H1 (cell line): ENCODE measurements at regions not wholly inside any gene's neighbourhood (a gene's known extent, or its start where the extent isn't known, plus 50 kb on each side); places are given as distances from the start of the nearest gene placed in this dataset.

Source experiments
- CTCF ChIA-PET: fragments of 300-600 bp; sonication (Branson Sonifier 250); formaldehyde crosslinking; loops from one replicate; lab custom pipeline; 2021; ENCODE audit not compliant: partially characterized antibody; lab: Charles Lee
- POLR2A ChIA-PET: fragments of 300-600 bp; sonication (Branson Sonifier 250); formaldehyde crosslinking; loops from one replicate; lab custom pipeline; 2021; ENCODE audit warnings: inconsistent platforms; ENCODE audit not compliant: partially characterized antibody; lab: Charles Lee
- DNase-seq, 2 experiments: peaks; one replicate each; pipeline versions ENCODE4 v3.0.0 to v3.0.0-alpha.2; 2010 to 2022; ENCODE audit warnings: low spot score in 2 of 2, low read depth in 1 of 2, mixed read lengths in 1 of 2
- FAIRE-seq: peaks from 2 replicates; lab custom pipeline; 2011; peaks lifted over from hg19 to GRCh38; lab: Jason Lieb, UNC
- H2AFZ ChIP-seq: 2 replicates; pipeline ENCODE4 v1.8.1; 2012; ENCODE audit warnings: low read length, inconsistent platforms
- H2AK5ac ChIP-seq: 2 replicates; pipeline ENCODE4 v1.6.1; 2013; ENCODE audit warnings: low read depth, low read length
- H2BK120ac ChIP-seq: replicated peaks from 2 replicates; pipeline ENCODE3; 2013; ENCODE audit warnings: low read depth, low read length, inconsistent platforms
- H2BK12ac ChIP-seq: 2 replicates; pipeline ENCODE4 v1.6.1; 2013; ENCODE audit warnings: low read depth, low read length
- H2BK15ac ChIP-seq: 2 replicates; pipeline ENCODE4 v1.6.1; 2013; ENCODE audit warnings: low read length
- H2BK20ac ChIP-seq: 2 replicates; pipeline ENCODE4 v1.6.1; 2013; ENCODE audit warnings: low read length
- H2BK5ac ChIP-seq: 2 replicates; pipeline ENCODE4 v1.6.1; 2013; ENCODE audit warnings: low read depth, low read length
- H3K14ac ChIP-seq: 2 replicates; pipeline ENCODE4 v1.6.1; 2013; ENCODE audit warnings: inconsistent platforms; ENCODE audit not compliant: insufficient read length
- H3K18ac ChIP-seq: 2 replicates; pipeline ENCODE4 v1.6.1; 2013; ENCODE audit warnings: low read length; ENCODE audit errors: extremely low read depth
- H3K23ac ChIP-seq: 2 replicates; pipeline ENCODE4 v1.6.1; 2013; ENCODE audit warnings: inconsistent platforms; ENCODE audit not compliant: insufficient read length
- H3K23me2 ChIP-seq: 2 replicates; pipeline ENCODE4 v1.6.1; 2013; ENCODE audit warnings: low read depth, low read length
- H3K27ac ChIP-seq: 2 replicates; pipeline ENCODE4 v1.6.1; 2011; ENCODE audit warnings: low read depth, low read length, inconsistent platforms
- H3K27me3 ChIP-seq, 4 experiments: replicated peaks in 1 of 4; 1 replicate in 1 of 4; 2 replicates in 3 of 4; pipeline versions ENCODE4 v1.6.1 to v1.8.1; 2011 to 2013; ENCODE audit warnings: low read length in 3 of 4, mild to moderate bottlenecking in 3 of 4, inconsistent platforms in 2 of 4, mixed read lengths in 2 of 4, moderate library complexity in 1 of 4; ENCODE audit not compliant: control insufficient read depth in 3 of 4, insufficient read depth in 3 of 4; ENCODE audit errors: extremely low read depth in 1 of 4
- H3K36me3 ChIP-seq, 4 experiments: 2 replicates each; pipeline versions ENCODE4 v1.6.1 to v1.8.1; 2011 to 2013; ENCODE audit warnings: mild to moderate bottlenecking in 4 of 4, low read length in 3 of 4, moderate library complexity in 2 of 4, control low read depth in 1 of 4, inconsistent platforms in 1 of 4; ENCODE audit not compliant: insufficient read depth in 4 of 4, control insufficient read depth in 2 of 4
- H3K4ac ChIP-seq: replicated peaks from 2 replicates; pipeline ENCODE3; 2013; ENCODE audit warnings: low read length, low read depth, mixed read lengths, inconsistent platforms; ENCODE audit not compliant: insufficient read length
- H3K4me1 ChIP-seq, 4 experiments: replicated peaks in 1 of 4; 1 replicate in 1 of 4; 2 replicates in 3 of 4; pipeline versions ENCODE4 v1.6.1 to v1.8.1; 2011 to 2013; ENCODE audit warnings: low read length in 3 of 4, inconsistent platforms in 2 of 4, mixed read lengths in 1 of 4; ENCODE audit not compliant: insufficient read depth in 4 of 4, control insufficient read depth in 3 of 4
- H3K4me2 ChIP-seq, 2 experiments: 2 replicates each; pipeline versions ENCODE4 v1.6.1 to v1.8.1; 2011 to 2013; ENCODE audit warnings: low read depth in 2 of 2, low read length in 2 of 2, control low read depth in 1 of 2, inconsistent platforms in 1 of 2, mild to moderate bottlenecking in 1 of 2; ENCODE audit not compliant: insufficient read depth in 1 of 2
- H3K4me3 ChIP-seq, 4 experiments: fragments of 200-600, 300-600 bp in 1 of 4; sonication (generic), shearing (Covaris generic), sonication (Bioruptor Twin) in 1 of 4; 2 replicates each; pipeline versions ENCODE4 v1.5.1 to v1.8.1; 2011 to 2016; ENCODE audit warnings: low read length in 4 of 4, low read depth in 3 of 4, control low read depth in 2 of 4, inconsistent platforms in 2 of 4, mild to moderate bottlenecking in 2 of 4, mixed read lengths in 1 of 4, moderate library complexity in 1 of 4; ENCODE audit not compliant: insufficient read depth in 2 of 4; ENCODE audit errors: extremely low read depth in 1 of 4
- H3K56ac ChIP-seq: replicated peaks from 2 replicates; pipeline ENCODE3; 2013; ENCODE audit warnings: low read depth, mild to moderate bottlenecking, mixed read lengths, low read length, inconsistent platforms; ENCODE audit not compliant: insufficient read length
- H3K79me1 ChIP-seq: 2 replicates; pipeline ENCODE4 v1.6.1; 2013; ENCODE audit warnings: low read depth, low read length, control low read depth
- H3K79me2 ChIP-seq, 2 experiments: 2 replicates each; pipeline versions ENCODE4 v1.6.1 to v1.8.1; 2012 to 2013; ENCODE audit warnings: low read length in 2 of 2, mild to moderate bottlenecking in 2 of 2, inconsistent platforms in 1 of 2; ENCODE audit not compliant: insufficient read depth in 2 of 2, control insufficient read depth in 1 of 2
- H3K9ac ChIP-seq, 4 experiments: replicated peaks in 1 of 4; 1 replicate in 1 of 4; 2 replicates in 3 of 4; pipeline versions ENCODE4 v1.6.1 to v1.8.1; 2011 to 2013; ENCODE audit warnings: low read depth in 3 of 4, low read length in 3 of 4, control low read depth in 2 of 4, mild to moderate bottlenecking in 2 of 4, moderate library complexity in 2 of 4, inconsistent platforms in 1 of 4; ENCODE audit errors: extremely low read depth in 1 of 4
- H3K9me3 ChIP-seq, 2 experiments: 2 replicates each; pipeline versions ENCODE4 v1.6.1 to v1.8.1; 2012 to 2013; ENCODE audit warnings: mild to moderate bottlenecking in 2 of 2, moderate library complexity in 2 of 2, control low read depth in 1 of 2, inconsistent platforms in 1 of 2, low read depth in 1 of 2, low read length in 1 of 2, mixed read lengths in 1 of 2; ENCODE audit not compliant: insufficient read depth in 2 of 2
- H4K20me1 ChIP-seq, 2 experiments: replicated peaks in 1 of 2; 2 replicates each; pipeline versions ENCODE3 to v1.8.1; 2011 to 2013; ENCODE audit warnings: inconsistent platforms in 2 of 2, low read length in 2 of 2, mild to moderate bottlenecking in 1 of 2; ENCODE audit not compliant: insufficient read depth in 2 of 2, control insufficient read depth in 1 of 2
- H4K5ac ChIP-seq: 2 replicates; pipeline ENCODE4 v1.6.1; 2013; ENCODE audit warnings: low read length, low read depth, mixed read lengths, inconsistent platforms; ENCODE audit not compliant: insufficient read length
- H4K8ac ChIP-seq: 2 replicates; pipeline ENCODE4 v1.8.0; 2013; ENCODE audit warnings: mild to moderate bottlenecking, moderate library complexity, low read length, inconsistent platforms; ENCODE audit not compliant: insufficient read depth; ENCODE audit errors: extremely low read depth
- H4K91ac ChIP-seq: replicated peaks from 2 replicates; pipeline ENCODE3; 2013; ENCODE audit warnings: low read length, mixed read lengths, inconsistent platforms; ENCODE audit not compliant: insufficient read length
- ASH2L ChIP-seq: fragments of 200-600, 300-600 bp; sonication (generic); IDR thresholded peaks from one replicate; pipeline ENCODE4 v1.7.1; 2017; ENCODE audit warnings: low read length
- CEBPB ChIP-seq: IDR thresholded peaks from 2 replicates; pipeline ENCODE4 v1.6.1; 2012; ENCODE audit warnings: low read depth, low read length
- CHD2 ChIP-seq: IDR thresholded peaks from 2 replicates; pipeline ENCODE4 v1.6.1; 2012; ENCODE audit warnings: low read length, improper control_type of control experiment
- CTBP2 ChIP-seq: IDR thresholded peaks from 2 replicates; pipeline ENCODE4 v1.7.0; 2011; ENCODE audit warnings: borderline replicate concordance, mild to moderate bottlenecking, moderate library complexity, mixed read lengths, low read length; ENCODE audit not compliant: insufficient read depth, insufficient read length
- TAF7 ChIP-seq: optimal IDR thresholded peaks from 2 replicates; pipeline ENCODE3; 2011; ENCODE audit warnings: low read depth, mild to moderate bottlenecking, inconsistent platforms, low read length, moderate library complexity, borderline replicate concordance
- WGBS, 2 experiments: shearing (Covaris generic) in 1 of 2; methylation state at CpG; one replicate each; pipeline versions ENCODE4 v1.1.6 to v1.1.7; 2013 to 2015; ENCODE audit warnings: low lambda C conversion rate in 2 of 2, mixed read lengths in 2 of 2, inconsistent platforms in 1 of 2, low coverage in 1 of 2, missing lambda C conversion rate in 1 of 2; ENCODE audit not compliant: insufficient replicate concordance in 2 of 2, insufficient coverage in 1 of 2, insufficient read length in 1 of 2; ENCODE audit errors: extremely low coverage in 1 of 2, missing lambda C conversion rate in 1 of 2; 5-methylcytosine and 5-hydroxymethylcytosine counted together

- Histone ChIP-seq H2BK15ac (no peak overlapping the region), H2BK120ac (no peak overlapping the region), H4K91ac (no peak overlapping the region), H2BK12ac (0 out of 2 replicates have a peak overlapping the region, but pooled peaks have one; percentile 17), H4K20me1 (no peaks in the 10 kb centered on the region), H3K4me3 (no peak overlapping the region; a peak in 1 of 8 replicates), H3K79me2 (no peaks in the 10 kb centered on the region), H3K18ac (no peak overlapping the region), H3K56ac (no peak overlapping the region), H2BK5ac (no peak overlapping the region), H3K23ac (no peak overlapping the region), H3K9me3 (peaks cover 10 to 29% of the 10 kb centered on the region in 2 experiments; a peak in 3 of 4 replicates), H3K4me2 (peak overlapping the region in 1 of 2 experiments; percentile 17; a peak in 1 of 4 replicates), H3K4ac (no peak overlapping the region), H3K9ac (no peak overlapping the region), H3K27ac (no peak overlapping the region), H3K79me1 (no peaks in the 10 kb centered on the region), H3K36me3 (no peaks in the 10 kb centered on the region), H2AFZ (no peak overlapping the region), H4K5ac (no peak overlapping the region), H3K14ac (no peak overlapping the region), H2AK5ac (no peak overlapping the region), H4K8ac (no peak overlapping the region), H2BK20ac (no peak overlapping the region), H3K4me1 (no peaks in the 10 kb centered on the region), H3K27me3 (no peaks in the 10 kb centered on the region), H3K23me2 (no peaks in the 10 kb centered on the region)
- TF ChIP-seq CEBPB (no peak), ASH2L (no peak), TAF7 (no peak), CTBP2 (no peak), CHD2 (no peak)
- POLR2A ChIA-PET, result no interaction called here
- WGBS, 2 experiments, result 94% methylated on average over 24 of the region's 24 CpGs; no CpG with 5 or more reads in 1 of the 2 experiments
- FAIRE-seq, result no peak
- CTCF ChIA-PET, result no interaction called here
- no peak for DNase-seq
Measured at GRCh38 chr15:23897531-23897930, 210.4 kb upstream of the NDN start.
